ENCODE measurements at regions not wholly inside any gene's neighbourhood (a gene's known extent, or its start where the extent isn't known, plus 50 kb on each side); places are given as distances from the start of the nearest gene placed in this dataset.

DNA sequence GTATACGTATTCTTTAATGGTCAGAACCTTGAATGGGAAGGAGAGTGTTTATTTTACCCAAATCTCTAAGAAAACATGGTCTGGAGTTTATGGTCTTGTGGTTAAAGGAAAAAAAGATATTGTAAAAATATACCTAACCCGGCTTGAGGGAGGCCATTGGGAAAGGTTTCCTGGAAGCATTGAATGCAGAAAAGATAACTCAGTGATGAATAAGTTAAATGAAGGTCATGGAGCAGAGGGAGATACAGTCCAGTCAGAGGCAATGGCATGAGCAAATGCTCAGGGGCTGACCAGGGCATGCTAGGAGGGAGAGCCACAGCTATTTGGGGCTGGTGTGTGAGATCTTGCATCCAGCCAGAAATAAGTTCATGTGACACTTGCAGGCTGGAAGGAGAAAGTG, 430.4 kb upstream of the CDH5 start:
- WGBS, 2 experiments (ENCODE audit: insufficient coverage in 1 of 2, insufficient read length in 1 of 2) = 92 to 96% methylated on average over 2 of the region's 2 CpGs
- Histone ChIP-seq H3K4me3 (ENCODE audit: low read length) (no peak overlapping the region), H3K27ac (ENCODE audit: low read depth, low read length) (no peak overlapping the region), H3K27me3 (ENCODE audit: control insufficient read depth, insufficient read depth, low read length, poor library complexity, severe bottlenecking) (no peaks in the 10 kb centered on the region), H3K36me3 (ENCODE audit: control insufficient read depth, insufficient read depth, low read length) (no peaks in the 10 kb centered on the region), H3K4me1 (ENCODE audit: control insufficient read depth, insufficient read depth, low read length) (no peaks in the 10 kb centered on the region), H3K9ac (ENCODE audit: extremely low read depth, low read length, poor library complexity, severe bottlenecking) (no peak overlapping the region), H3K9me3 (ENCODE audit: control insufficient read depth, low read length) (no peaks in the 10 kb centered on the region)
- Mint-ChIP-seq H3K27me3 (ENCODE audit: insufficient read depth) (no peaks in the 10 kb centered on the region), H3K4me3 (no peak overlapping the region), H3K27ac (no peak overlapping the region), H3K9me3 (no peaks in the 10 kb centered on the region), H3K4me1 (no peaks in the 10 kb centered on the region), H3K36me3 (ENCODE audit: low read depth) (no peaks in the 10 kb centered on the region)
- TF ChIP-seq, protein P1, sequence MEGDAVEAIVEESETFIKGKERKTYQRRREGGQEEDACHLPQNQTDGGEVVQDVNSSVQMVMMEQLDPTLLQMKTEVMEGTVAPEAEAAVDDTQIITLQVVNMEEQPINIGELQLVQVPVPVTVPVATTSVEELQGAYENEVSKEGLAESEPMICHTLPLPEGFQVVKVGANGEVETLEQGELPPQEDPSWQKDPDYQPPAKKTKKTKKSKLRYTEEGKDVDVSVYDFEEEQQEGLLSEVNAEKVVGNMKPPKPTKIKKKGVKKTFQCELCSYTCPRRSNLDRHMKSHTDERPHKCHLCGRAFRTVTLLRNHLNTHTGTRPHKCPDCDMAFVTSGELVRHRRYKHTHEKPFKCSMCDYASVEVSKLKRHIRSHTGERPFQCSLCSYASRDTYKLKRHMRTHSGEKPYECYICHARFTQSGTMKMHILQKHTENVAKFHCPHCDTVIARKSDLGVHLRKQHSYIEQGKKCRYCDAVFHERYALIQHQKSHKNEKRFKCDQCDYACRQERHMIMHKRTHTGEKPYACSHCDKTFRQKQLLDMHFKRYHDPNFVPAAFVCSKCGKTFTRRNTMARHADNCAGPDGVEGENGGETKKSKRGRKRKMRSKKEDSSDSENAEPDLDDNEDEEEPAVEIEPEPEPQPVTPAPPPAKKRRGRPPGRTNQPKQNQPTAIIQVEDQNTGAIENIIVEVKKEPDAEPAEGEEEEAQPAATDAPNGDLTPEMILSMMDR (conservative IDR thresholded peaks at IDR 0.05) = no peak
- DNase-seq = no peak

- no peaks in the 10 kb centered on the region for H3K4me1 Mint-ChIP-seq
- H3K4me3 ChIP-seq (ENCODE audit: low read length) = no peak overlapping the region
- H3K9me3 ChIP-seq (ENCODE audit: control insufficient read depth, low read length) = no peaks in the 10 kb centered on the region
- no peaks in the 10 kb centered on the region for H3K27me3 ChIP-seq (ENCODE audit: control insufficient read depth, insufficient read depth, low read length, poor library complexity, severe bottlenecking)
- no peak overlapping the region for H3K4me3 Mint-ChIP-seq
- TF ChIP-seq, protein P1 (conservative IDR thresholded peaks at IDR 0.05) = no peak
- no peak for DNase-seq
- H3K9me3 Mint-ChIP-seq = peaks cover 12% of the 10 kb centered on the region
- H3K4me1 ChIP-seq (ENCODE audit: control insufficient read depth, insufficient read depth, low read length) = no peaks in the 10 kb centered on the region
- H3K9ac ChIP-seq (ENCODE audit: extremely low read depth, low read length, poor library complexity, severe bottlenecking) = no peak overlapping the region
- no peaks in the 10 kb centered on the region for H3K36me3 Mint-ChIP-seq (ENCODE audit: low read depth)
- H3K27ac ChIP-seq (ENCODE audit: low read depth, low read length) = no peak overlapping the region
- no peak overlapping the region for H3K27ac Mint-ChIP-seq
- WGBS, 2 experiments (ENCODE audit: insufficient coverage in 1 of 2, insufficient read length in 1 of 2) = 98 to 100% methylated on average over 1 to 2 of the region's 3 CpGs
- H3K36me3 ChIP-seq (ENCODE audit: control insufficient read depth, insufficient read depth, low read length) = no peaks in the 10 kb centered on the region
- no peaks in the 10 kb centered on the region for H3K27me3 Mint-ChIP-seq (ENCODE audit: insufficient read depth)
Measured at GRCh38 chr16:65934443-65934842, 432.0 kb upstream of the CDH5 start.

GRCh38 chr16:65933703-65934102, 432.8 kb upstream of the CDH5 start:
- Histone ChIP-seq H3K9me3 (ENCODE audit: control insufficient read depth, low read length) (no peaks in the 10 kb centered on the region), H3K27me3 (ENCODE audit: control insufficient read depth, insufficient read depth, low read length, poor library complexity, severe bottlenecking) (no peaks in the 10 kb centered on the region), H3K4me3 (ENCODE audit: low read length) (no peak overlapping the region), H3K27ac (ENCODE audit: low read depth, low read length) (no peak overlapping the region), H3K36me3 (ENCODE audit: control insufficient read depth, insufficient read depth, low read length) (no peaks in the 10 kb centered on the region), H3K4me1 (ENCODE audit: control insufficient read depth, insufficient read depth, low read length) (no peaks in the 10 kb centered on the region), H3K9ac (ENCODE audit: extremely low read depth, low read length, poor library complexity, severe bottlenecking) (no peak overlapping the region)
- H3K4me3 Mint-ChIP-seq = no peak overlapping the region
- WGBS, 2 experiments (ENCODE audit: insufficient coverage in 1 of 2, insufficient read length in 1 of 2) = 92% methylated on average over 3 of the region's 4 CpGs; no CpG with 5 or more reads in 1 of the 2 experiments
- DNase-seq = no peak
- no peaks in the 10 kb centered on the region for H3K27me3 Mint-ChIP-seq (ENCODE audit: insufficient read depth)
- TF ChIP-seq, protein P1 (conservative IDR thresholded peaks at IDR 0.05) = no peak
- H3K36me3 Mint-ChIP-seq (ENCODE audit: low read depth) = no peaks in the 10 kb centered on the region
- no peak overlapping the region for H3K27ac Mint-ChIP-seq
- H3K9me3 Mint-ChIP-seq = peaks cover 17% of the 10 kb centered on the region
- no peaks in the 10 kb centered on the region for H3K4me1 Mint-ChIP-seq

All from endodermal cell (in vitro differentiated cells).